ENCODE measurements at regions not wholly inside any gene's neighbourhood (a gene's known extent, or its start where the extent isn't known, plus 50 kb on each side); places are given as distances from the start of the nearest gene placed in this dataset.

DNA sequence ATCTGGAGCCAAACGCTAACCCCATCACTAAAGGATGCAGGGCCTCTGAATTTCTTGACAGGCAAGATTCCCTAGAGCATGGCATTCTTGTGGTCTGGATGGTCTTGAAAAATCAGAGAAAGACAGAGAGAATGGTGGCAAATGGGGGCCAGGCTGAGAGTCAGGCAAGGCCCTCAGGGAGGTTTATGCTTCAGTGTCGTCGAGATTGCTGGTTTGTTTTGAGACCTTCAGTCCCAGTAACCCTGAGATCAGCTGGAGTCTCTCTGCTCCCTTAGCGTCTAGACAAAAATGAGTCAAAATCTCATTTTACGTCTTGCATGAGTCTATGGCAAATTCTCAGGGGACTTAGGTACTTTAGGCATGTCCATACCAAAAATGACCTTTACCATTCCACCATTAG, 539.3 kb downstream of the SOX6 start (continued):
- TF ChIP-seq TRIM25 (IDR thresholded peaks at IDR 0.05; ENCODE audit: borderline replicate concordance): no peak

DNA sequence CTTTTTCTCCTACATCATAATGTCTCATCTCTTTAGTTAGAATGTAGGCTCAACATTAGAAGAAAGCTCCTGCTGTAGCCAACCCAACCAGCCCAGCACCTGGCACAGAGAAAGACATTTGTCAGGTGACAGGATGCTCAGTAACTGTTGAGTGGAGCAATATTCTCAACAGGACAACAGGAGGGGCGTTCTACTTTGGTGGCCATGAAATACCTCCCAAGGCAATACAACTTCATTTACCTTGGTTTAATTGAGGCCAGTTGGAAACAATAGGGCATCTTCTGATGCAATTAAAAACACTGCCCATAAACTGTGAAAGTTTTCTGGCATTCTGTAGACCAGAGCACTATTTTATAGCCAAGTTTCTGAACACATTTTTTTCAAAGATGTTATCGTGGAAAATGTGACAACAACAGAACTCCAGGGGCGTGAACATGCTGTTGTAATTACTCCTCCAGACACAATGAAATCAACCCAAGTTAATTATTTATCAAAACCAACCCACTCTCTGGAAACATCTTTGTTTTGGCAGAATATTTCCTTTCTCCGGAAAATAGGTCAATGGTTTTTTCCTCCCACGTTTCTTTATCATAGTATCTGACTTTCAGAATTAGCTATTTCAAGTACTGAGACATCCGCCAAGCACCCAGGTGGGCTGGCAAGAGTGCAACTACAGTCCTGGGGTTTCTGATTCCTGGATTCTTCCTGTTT, 538.1 kb downstream of the SOX6 start:
- no peak for ATAC-seq
- no TSS peak for BruUV-seq (replicated peaks)
- Histone ChIP-seq H3K4me1 (replicated peaks in 1 of 2; ENCODE audit: control insufficient read depth in 2 of 2, insufficient read depth in 2 of 2, low read length in 2 of 2) (no peaks in the 10 kb centered on the region), H3K79me2 (ENCODE audit: control insufficient read depth, insufficient read depth, low read length) (no peaks in the 10 kb centered on the region), H3K27ac (ENCODE audit: extremely low read depth, low read depth, low read length) (no peak overlapping the region), H3K9me3 (replicated peaks; ENCODE audit: control insufficient read depth, insufficient read depth, low read depth, low read length) (no peaks in the 10 kb centered on the region), H3K9ac (ENCODE audit: insufficient read depth in 1 of 2, low read depth in 2 of 2, low read length in 2 of 2) (no peak overlapping the region), H3K9me1 (ENCODE audit: control insufficient read depth, insufficient read depth, low read length) (no peaks in the 10 kb centered on the region), H4K20me1 (replicated peaks; ENCODE audit: control insufficient read depth, insufficient read depth, low read length) (no peaks in the 10 kb centered on the region), H3K27me3 (ENCODE audit: control insufficient read depth in 2 of 2, insufficient read depth in 2 of 2, low read length in 2 of 2) (no peaks in the 10 kb centered on the region; a peak in 1 of 5 replicates), H3K4me2 (ENCODE audit: insufficient read depth, low read length) (no peak overlapping the region), H3K36me3 (ENCODE audit: control insufficient read depth, insufficient read depth, low read length) (no peaks in the 10 kb centered on the region), H3K4me3 (no peak overlapping the region), H2AFZ (ENCODE audit: low read depth, low read length) (no peak overlapping the region)
- no peak for FAIRE-seq
- no peak for DNase-seq (ENCODE audit: extremely low read depth in 1 of 4, low spot score in 3 of 4)
- ChIA-PET POLR2A (no interaction called here), CTCF (ENCODE audit: low intra/inter-chr PET ratio) (no interaction called here)
- intact Hi-C loops (cut with micrococcal nuclease) (loop anchor here (10.0 kb wide), 1 partner anchor 163 kb away; no protein-coding TSS in a partner anchor), in situ Hi-C loops (cut with MboI) (no loop called here)
- no peak for TF ChIP-seq GABPA (tag; conservative IDR thresholded peaks at IDR 0.05; ENCODE audit: low read depth)
- WGBS (ENCODE audit: insufficient coverage, low coverage, missing lambda C conversion rate): 0% methylated on average over 6 of the region's 6 CpGs
